ENCODE measurements at regions not wholly inside any gene's neighbourhood (a gene's known extent, or its start where the extent isn't known, plus 50 kb on each side); places are given as distances from the start of the nearest gene placed in this dataset.
"Not testable (repeated sequence)": the region's sequence is repeated elsewhere in the genome, so short reads cannot be mapped to it uniquely, and the experiment has no call there.

DNA sequence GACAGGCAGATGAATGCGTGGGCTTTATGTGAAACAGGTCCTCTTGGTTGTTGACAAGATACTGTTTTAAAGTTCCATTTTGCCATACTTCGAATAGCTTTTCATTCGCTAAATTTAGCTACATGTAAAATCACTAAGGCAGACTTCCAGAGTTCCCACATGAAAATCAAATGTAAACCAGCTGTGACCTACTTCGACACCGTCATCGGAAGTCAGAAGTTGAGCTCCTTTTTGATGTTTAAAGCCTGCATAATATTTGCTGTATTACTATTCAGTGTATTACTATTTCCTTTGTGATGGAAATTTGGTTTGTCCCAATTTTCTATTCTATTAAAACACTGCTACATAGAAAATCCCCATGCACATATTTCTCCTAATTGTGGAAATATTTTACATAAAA lies 115.3 kb downstream of the IGLL1 start:
- not testable (repeated sequence) for DNase-seq (ENCODE audit: low read depth in 1 of 2, low spot score in 1 of 2)

DNA sequence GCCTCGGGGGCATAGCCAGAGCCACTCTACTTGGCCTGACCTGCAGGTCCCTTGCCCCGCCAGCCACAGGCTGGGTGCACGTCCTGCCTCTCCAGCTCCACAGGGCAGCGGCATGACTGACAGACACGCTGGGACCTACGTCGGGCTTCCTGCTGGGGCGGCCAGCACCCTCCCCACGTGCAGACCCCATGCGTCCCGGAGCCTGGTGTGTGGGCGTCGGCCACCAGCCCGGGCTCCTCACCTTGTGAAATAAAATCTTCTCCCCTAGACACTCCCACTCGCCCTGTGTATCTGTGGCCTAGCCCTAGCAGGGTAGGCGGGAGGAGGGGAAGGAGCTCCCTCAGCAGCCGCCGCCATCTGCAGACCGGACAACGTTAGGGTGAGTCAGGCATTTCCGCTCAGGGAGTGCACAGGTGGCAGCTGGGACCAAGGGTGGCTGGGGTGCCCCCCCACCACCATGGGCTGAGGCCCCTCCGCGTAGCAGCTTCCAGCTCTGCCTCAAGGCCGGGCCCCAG lies 119.5 kb downstream of the IGLL1 start:
- DNase-seq (ENCODE audit: low read depth in 1 of 2, low spot score in 1 of 2) = not testable (repeated sequence)

DNA sequence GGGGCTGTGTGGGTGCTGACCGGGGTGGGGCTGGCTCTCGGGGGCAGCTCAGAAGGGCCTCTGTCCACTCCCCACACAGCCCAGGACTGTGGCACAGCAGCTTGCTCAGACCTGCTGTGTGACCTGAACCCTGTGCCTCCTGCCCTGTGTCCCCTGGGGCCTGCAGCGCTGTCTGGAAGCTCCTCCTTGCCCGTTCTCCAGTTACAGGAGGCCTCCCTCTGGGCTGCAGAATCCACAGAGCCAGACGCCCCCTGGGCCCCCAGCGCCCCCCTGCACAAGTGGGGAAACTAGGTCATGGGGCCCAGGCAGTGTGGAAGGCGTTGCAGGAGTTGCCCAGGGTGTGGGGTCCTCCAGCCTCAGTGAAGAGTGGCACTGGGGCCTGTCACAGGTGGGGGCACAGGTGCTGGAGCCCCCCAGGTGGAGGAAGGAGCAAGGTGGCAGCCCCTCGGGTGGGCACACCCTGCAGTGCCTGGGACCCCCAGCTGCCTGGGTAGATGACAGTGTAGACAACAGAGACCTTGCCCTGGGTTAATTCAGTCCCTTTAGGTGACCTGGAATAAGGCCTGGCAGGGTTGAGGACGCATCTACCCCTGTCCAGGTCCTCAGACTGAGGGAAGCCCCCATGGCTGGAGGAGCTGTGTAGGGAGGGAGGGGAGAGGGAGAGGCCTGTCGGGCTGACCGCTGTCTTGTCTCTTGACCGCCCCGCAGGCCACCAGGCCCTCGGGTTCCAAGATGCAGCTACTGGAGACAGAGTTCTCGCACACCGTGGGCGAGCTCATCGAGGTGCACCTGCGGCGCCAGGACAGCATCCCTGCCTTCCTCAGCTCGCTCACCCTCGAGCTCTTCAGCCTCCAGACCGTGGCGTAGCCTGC lies 120.2 kb downstream of the IGLL1 start:
- not testable (repeated sequence) for DNase-seq (ENCODE audit: low read depth in 1 of 2, low spot score in 1 of 2)

DNA sequence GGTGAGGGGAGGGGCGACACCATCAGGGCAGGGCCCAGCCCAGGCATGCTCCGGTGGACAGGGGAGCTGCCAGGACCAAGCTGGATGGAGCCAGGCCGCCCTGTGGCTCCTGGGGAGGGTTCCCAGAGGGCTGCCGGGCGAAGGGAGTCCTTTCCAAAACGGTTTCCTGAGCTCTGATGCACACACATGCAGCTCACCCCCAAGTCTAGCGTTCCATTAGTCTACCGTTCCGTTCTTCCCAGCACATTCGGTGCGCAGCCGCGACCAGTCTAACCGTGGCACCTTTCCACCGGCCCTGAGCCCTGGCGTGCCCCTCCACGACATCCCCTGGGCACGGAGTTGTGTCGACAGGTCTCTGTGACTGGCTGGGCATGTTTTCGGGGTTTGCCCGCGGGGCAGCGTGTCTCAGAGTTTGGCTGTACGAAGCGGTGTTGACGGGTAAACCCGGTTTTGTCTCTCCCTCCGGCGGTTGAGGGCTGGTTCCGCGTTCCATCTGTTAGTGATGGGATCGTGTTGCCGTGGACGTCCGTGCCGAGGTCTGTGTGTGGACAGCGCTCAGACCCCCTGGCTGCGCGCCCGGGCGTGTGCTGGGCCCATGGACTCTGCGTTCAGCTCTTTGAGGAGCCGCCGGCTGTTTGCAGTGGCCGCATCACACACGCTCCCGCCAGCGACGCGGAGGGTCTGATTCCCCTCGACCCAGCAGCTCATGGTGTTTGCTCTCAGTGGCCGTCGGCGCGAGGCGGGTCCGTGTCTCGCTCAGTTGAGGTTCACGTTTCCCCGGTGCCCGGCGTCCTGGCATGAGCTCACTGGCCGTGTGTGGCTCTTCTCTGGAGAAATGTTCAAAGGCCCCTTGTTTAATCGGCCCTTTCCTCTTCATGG lies 121.2 kb downstream of the IGLL1 start:
- DNase-seq (ENCODE audit: low read depth in 1 of 2, low spot score in 1 of 2) = no peak

DNA sequence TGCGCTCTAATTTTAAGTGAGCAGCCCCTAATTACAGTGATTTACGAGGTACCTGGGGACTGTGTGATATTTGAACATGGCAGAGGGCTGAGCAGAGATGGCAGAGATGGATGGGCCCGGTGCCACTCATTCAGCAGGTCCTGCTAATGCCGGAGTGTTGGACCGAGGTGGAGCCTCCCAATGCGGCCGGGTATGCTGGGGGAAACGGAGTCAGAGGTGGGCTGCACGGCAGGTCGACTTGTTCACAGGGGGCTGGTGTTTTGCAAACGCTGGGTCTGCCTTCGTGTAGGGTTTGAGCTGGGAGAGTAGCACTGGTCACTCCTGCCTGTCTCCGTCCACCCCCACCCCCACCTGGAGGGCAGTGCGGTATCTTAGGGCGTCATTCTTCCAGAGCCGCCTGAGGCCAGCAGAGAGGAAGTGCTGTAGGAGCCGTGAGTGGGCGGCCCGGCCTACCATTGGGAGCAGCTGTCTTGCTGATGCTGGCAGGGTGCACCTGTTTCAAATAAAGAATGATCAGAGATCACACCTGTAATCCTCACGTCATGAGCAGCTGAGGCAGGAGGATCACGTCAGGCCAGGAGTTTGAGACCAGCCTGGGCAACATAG lies 122.6 kb downstream of the IGLL1 start:
- DNase-seq (ENCODE audit: low read depth in 1 of 2, low spot score in 1 of 2) = no peak

DNA sequence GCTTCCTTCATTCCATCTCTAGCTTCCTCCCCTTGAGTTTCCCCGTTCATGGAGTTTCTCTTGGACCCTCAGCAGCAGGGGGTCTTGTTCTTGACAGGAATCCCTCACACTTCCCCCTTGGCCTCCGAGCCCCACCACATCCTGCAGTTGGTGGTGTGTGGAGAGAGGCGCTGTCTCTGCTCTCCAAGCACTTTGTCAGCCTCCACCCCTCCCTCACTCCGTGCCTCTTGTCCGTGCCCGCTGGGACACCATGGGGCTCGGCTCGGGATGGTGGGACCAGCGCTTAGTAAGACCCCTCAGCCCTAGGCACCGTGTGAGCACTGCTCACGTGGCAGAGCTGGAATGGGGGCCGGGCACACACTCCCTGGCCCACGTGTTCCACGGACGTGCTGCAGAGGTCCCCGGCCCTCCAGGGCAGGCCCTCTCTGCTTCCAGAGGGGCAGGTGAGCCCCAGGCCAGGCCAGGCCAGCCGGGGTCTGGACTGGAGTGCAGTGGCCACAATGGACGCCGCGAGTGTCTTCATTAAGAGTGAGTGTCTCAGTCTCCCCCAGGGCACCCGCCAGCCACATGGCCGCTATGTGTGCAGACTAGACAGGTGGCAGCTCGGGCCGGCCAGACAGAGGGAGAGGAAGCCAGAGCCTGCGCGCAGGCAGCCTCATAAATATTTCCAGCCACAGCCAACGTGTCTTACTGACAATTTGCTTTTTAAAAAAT lies 123.3 kb downstream of the IGLL1 start:
- DNase-seq (ENCODE audit: low read depth in 1 of 2, low spot score in 1 of 2) = not testable (repeated sequence)

DNA sequence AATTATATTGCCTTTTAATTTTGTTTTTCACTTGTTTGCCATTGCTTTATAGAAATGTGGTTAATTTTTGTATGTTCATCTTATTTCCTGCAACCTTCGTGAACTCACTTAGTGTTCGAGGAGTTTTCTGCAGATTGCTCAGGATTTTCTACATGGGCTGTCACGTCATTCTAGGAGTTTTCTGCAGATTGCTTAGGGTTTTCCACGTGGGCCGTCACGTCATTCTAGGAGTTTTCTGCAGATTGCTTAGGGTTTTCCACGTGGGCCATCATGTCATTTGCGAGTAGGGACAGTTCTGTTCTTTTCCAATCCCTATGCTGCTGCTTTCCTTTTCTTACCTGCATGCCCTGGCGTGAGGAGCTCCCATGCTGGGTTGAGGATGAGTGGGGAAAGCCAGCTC lies 125.7 kb downstream of the IGLL1 start:
- not testable (repeated sequence) for DNase-seq (ENCODE audit: low read depth in 1 of 2, low spot score in 1 of 2)

DNA sequence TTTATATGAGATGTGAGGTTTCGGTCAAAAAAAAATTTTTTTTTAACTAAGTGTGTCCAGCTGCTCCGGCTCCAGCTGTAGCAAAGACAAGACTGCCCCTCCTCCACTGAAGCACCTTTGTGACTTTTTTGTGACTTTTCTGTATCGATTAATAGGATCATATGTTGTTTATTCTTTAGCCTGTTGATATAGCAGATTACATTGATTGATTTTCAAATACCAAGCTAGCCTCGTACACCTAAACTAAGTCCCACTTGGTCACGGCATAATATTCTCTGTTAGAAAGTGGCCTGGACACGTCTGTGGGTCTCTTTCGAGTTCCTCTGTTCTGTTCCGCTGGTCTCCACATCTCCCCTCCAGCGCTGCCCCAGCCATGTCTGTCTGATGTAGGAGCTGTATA lies 126.8 kb downstream of the IGLL1 start:
- no peak for DNase-seq (ENCODE audit: low read depth in 1 of 2, low spot score in 1 of 2)

DNA sequence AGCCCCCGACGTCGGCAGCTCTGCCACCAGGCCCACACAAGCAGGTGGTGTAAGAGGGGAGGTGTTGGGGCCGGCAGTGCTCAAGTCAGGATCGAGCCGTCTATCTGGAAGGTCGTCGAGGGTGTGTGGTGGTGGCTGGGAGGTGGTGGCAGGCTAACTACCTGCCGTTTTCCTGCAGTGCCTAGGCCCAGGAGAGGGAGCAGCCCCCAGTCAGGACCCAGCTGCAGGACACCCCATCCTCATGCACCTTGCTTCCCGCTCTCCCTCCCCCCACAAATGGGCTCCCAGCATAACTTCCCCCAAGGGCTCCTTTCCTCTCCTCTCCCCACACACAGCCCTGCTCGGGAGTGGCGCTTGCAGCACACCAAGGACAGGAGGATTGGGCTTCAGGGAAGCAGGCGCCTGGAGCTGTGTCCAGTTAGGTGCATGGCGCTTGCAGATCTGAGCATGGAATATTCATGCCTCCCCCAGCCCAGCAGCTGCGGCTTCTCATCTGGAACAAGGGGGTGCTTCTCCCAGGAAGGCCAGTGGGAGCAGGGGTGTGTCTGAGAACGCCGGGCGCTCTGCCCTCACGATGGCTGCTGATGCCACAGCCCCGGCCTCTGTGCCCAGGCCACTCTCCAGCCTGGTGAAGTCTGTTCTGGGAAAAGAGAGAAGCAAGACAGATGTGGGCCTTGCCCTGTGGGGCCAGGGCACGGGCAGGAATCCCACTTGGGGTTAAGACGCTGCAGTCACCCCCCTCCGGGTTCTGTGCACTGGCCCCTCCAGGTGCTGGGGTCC lies 127.7 kb downstream of the IGLL1 start:
- DNase-seq (ENCODE audit: low read depth in 1 of 2, low spot score in 1 of 2) = no peak

DNA sequence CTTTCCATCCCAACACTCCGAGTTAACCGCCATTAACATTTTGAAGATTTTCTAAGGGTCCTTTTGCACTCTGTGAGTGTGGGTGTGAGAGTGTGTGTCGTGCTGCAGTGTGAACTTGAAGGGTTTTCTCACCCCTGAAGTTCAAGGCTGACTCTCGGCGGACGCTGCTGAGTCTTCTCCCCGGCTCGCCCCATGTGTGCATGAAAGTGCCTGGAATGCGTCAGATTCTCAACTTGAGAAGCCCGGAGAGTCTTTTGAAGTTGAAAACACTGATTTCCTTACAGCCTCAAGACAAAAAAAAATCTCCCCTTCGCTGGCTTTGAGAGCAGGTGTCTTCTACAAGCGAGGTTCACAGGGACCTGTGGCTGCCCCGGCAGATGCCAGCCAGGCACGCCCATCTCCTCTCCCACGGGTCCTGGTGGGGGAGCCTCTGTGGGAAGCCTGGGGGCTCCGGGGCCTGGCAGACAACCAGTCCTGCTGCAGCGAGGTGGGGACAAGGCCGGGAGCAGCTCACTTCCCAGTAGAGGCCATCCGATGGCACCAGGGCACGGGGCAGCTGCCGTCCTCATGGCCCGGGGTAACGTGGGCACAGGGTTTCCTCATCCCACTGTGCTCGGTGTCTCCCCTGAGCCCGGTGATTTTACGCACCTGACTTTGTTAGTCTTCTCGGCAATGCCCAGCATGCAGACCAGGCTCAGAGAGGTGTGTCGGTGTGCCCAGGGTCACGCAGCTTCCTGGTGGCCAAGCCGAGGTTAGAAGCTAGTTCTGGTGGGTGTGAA lies 128.4 kb downstream of the IGLL1 start:
- DNase-seq (ENCODE audit: low read depth in 1 of 2, low spot score in 1 of 2) = not testable (repeated sequence)

DNA sequence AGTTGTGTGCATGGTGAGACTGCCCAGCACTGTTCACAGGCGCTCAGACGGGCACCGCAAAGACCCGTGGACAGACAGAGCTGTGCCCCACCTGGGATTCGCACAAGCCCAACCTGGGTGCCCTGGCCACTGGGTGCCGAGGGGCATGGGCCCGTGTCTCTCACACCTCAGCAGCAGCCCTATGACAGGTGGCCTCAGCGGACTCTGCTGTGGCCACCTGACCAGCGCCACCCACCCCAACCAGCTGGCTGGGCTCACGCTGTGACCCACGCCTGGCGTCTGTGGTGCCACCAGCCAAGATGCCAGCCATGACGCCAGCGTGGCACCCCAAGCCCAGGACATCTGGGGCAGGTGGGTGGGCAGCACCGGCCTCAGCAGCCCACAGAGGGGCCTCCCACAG lies 129.3 kb downstream of the IGLL1 start:
- not testable (repeated sequence) for DNase-seq (ENCODE audit: low read depth in 1 of 2, low spot score in 1 of 2)

DNA sequence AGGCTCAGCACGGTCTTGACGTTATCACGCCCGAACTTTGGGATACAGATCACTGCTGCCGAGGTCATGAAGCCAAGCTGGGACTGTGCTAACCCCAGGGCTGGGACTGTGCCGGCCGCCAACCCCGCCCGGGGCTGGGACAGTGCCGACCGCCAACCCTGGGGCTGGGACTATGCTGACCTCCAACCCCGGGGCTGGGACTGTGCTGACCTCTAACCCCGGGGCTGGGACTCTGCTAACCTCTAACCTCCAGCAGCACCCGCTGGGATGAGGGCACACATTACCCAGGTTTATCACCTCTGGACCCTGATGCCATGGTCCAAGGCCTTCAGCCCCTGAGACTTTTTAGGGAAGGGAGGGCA lies 129.7 kb downstream of the IGLL1 start:
- DNase-seq (ENCODE audit: low read depth in 1 of 2, low spot score in 1 of 2) = no peak

DNA sequence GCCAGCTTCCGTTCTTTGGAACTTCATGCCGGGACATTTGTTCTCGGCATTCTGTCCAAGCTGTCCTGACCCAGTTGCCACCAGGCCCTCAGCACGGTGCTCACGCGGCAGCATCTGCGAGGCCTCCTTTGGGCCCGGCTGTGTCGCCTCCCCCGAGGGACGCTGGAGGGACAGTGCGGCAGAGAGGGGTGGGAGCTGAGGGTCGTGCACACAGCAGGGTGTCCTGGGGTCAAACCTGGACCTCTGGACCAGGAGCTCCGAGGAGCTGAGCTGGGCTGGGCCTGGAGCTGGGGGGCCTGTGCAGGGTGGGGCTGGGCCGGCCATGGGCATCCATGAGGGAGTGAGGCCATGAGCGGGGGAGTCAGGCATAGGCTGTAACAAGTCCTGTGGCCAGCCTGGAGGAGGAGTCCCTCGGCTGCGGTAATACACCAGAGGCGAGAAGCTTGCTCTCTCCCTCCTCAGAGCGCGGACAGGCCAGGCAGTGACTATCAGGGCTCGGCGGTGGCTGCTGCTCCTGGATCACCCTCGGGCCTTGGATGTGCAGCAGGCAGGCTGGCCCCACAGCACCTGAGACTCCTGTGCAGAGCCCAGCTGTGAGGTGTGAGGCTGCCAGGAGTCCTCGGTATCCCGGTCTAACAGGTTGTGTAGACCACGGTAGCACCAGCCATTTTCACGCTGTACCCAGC lies 130.2 kb downstream of the IGLL1 start:
- DNase-seq (ENCODE audit: low read depth in 1 of 2, low spot score in 1 of 2) = not testable (repeated sequence)

DNA sequence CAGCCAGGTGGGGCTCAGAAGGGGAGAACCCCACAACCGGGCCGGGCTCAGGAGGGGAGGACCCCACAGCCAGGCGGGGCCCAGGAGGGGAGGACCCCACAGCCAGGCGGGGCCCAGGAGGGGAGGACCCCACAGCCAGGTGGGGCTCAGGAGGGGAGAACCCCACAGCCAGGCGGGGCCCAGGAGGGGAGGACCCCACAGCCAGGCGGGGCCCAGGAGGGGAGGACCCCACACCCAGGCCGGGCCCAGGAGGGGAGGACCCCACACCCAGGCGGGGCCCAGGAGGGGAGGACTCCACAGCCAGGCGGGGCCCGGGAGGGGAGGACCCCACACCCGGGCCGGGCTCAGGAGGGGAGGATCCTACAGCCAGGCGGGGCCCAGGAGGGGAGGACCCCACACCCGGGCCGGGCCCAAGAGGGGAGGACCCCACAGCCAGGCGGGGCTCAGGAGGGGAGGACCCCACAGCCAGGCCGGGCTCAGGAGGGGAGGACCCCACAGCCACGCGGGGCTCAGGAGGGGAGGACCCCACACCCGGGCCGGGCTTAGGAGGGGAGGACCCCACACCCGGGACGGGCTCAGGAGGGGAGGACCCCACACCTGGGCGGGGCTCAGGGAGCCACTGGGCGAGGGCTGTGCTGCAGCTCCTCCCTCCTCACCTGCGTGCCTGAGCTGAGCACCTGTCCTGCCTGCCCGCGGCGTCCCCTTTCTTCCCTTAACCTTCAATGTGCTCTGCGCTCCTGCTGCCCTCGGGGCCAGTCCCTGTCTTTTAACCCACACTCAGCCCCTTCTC lies 131.4 kb downstream of the IGLL1 start:
- not testable (repeated sequence) for DNase-seq (ENCODE audit: low read depth in 1 of 2, low spot score in 1 of 2)

DNA sequence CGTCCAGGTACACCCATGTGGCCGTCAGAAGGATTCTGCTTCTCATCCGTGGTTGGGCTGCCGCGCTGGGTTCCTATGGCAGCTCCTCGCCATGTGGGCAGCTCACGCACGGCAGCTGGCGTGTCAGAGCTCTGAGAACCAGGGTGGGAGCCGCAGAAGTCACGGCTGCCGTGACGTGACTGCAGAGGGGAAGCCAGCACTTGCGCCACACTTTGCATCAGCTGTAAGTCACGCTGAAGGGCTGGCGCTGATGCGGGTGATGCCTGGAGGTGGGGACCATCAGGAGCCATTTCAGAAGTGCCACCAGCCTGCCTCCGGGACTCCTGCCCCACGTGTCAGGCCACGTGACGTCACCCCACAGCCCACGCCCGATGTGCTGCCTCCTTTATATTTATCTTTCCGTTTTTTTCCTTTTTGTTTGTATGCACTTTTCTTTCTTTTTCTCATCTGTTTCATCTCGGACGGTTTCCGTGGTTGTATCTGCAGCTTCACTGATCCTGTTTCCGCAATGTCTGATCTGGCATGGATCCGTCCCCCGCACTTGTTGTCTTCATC lies 133.2 kb downstream of the IGLL1 start:
- no peak for DNase-seq (ENCODE audit: low read depth in 1 of 2, low spot score in 1 of 2)

DNA sequence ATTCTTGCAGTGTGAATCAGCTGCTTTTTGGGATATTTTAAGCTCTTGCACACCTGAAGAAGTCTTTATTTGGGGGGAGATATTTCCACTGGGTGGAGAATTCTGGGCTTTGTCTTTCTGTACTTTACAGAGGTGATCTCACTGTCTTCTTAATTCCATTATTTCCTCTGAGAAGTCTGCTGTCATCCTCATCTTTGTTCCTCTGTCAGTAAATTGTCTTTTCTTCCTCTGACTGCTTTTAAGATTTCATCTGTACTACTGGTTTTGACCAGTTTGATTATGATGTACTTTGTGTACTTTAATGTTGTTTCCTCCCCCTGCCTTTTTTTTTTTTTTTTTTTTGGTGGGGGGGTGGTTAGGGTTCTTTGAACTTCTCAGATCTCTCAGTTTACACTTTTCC lies 133.9 kb downstream of the IGLL1 start:
- not testable (repeated sequence) for DNase-seq (ENCODE audit: low read depth in 1 of 2, low spot score in 1 of 2)

DNA sequence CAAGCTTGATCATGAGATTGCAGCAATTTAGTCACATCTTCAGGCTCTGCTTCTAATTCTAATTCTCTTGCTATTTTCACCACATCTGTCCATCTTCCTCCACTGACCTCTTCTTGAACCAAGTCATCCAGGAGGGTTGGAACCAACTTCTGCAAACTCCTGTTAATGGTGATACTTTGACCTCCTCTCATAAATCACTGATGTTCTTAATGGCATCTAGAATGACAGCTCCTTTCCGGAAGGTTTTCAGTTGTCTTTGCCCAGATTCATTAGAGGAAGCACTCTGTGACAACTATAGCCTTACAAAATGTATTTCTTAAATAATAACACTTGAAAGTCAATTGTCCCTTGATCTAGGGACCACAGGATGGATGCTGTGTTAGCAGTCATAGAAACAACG lies 136.2 kb downstream of the IGLL1 start:
- not testable (repeated sequence) for DNase-seq (ENCODE audit: low read depth in 1 of 2, low spot score in 1 of 2)

DNA sequence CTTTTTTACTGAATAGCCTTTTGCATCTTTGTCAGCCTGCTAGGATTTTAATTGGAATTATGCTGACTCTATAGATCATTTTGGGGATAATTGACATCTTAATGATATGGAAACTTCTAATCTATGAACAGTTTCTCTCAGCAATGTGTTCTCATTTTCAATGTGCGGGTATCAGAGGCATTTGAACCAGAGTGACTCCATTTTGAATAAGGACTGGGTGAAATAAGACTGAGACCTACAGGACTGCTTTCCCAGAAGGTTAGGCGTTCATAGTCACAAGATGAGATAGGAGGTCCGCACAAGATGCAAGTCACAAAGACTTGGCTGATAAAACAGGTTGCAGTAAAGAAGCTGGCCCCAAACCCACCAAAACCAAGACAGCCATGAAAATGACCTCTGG lies 140.5 kb downstream of the IGLL1 start:
- DNase-seq (ENCODE audit: low read depth in 1 of 2, low spot score in 1 of 2) = not testable (repeated sequence)

Measured in activated CD4-positive, alpha-beta T cell treated with anti-CD3 and anti-CD28 coated beads, Interleukin-2, amount 50 U/mL, for 24 hours (primary cell).